Mesenchymal stem cell (in vitro differentiated cells and primary cell): ENCODE measurements at regions not wholly inside any gene's neighbourhood (a gene's known extent, or its start where the extent isn't known, plus 50 kb on each side); places are given as distances from the start of the nearest gene placed in this dataset.

Experiments
- DNase-seq: peaks from one replicate; pipeline ENCODE4 v3.0.0-alpha.2; 2013
- H2AFZ ChIP-seq: one replicate; pipeline ENCODE4 v1.6.1; 2013; ENCODE audit warnings: low read depth, mild to moderate bottlenecking, control low read depth, inconsistent platforms, low read length, moderate library complexity
- H2AK5ac ChIP-seq: 2 replicates; pipeline ENCODE4 v1.6.1; 2013; ENCODE audit warnings: low read length, moderate library complexity, mild to moderate bottlenecking, inconsistent platforms; ENCODE audit not compliant: severe bottlenecking
- H2BK120ac ChIP-seq: one replicate; pipeline ENCODE4 v1.6.1; 2013; ENCODE audit warnings: low read depth, mild to moderate bottlenecking, inconsistent platforms, low read length, moderate library complexity
- H2BK12ac ChIP-seq, 2 experiments: one replicate each; pipeline ENCODE4 v1.6.1; 2013; ENCODE audit warnings: inconsistent platforms in 2 of 2, low read length in 2 of 2, mild to moderate bottlenecking in 2 of 2, moderate library complexity in 2 of 2, control low read depth in 1 of 2
- H2BK15ac ChIP-seq: one replicate; pipeline ENCODE4 v1.6.1; 2013; ENCODE audit warnings: mild to moderate bottlenecking, low read depth, inconsistent platforms; ENCODE audit not compliant: poor library complexity, severe bottlenecking
- H2BK5ac ChIP-seq: 2 replicates; pipeline ENCODE4 v1.6.1; 2013; ENCODE audit warnings: low read depth, mild to moderate bottlenecking, low read length, control low read depth, inconsistent platforms; ENCODE audit not compliant: poor library complexity, severe bottlenecking
- H3K14ac ChIP-seq, 2 experiments: one replicate each; pipeline ENCODE4 v1.6.1; 2013; ENCODE audit warnings: inconsistent platforms in 2 of 2, low read length in 2 of 2, control low read depth in 1 of 2, mild to moderate bottlenecking in 1 of 2, moderate library complexity in 1 of 2
- H3K18ac ChIP-seq, 2 experiments: one replicate each; pipeline ENCODE4 v1.6.1; 2013; ENCODE audit warnings: inconsistent platforms in 2 of 2, low read length in 2 of 2, control low read depth in 1 of 2, low read depth in 1 of 2, mild to moderate bottlenecking in 1 of 2
- H3K23ac ChIP-seq, 2 experiments: one replicate each; pipeline ENCODE4 v1.6.1; 2013; ENCODE audit warnings: inconsistent platforms in 2 of 2, low read length in 2 of 2, mild to moderate bottlenecking in 2 of 2, moderate library complexity in 2 of 2, control low read depth in 1 of 2
- H3K27ac ChIP-seq: 2 replicates; pipeline ENCODE4 v1.5.1; 2013; ENCODE audit warnings: mild to moderate bottlenecking, moderate library complexity, low read length, control low read depth, inconsistent platforms; ENCODE audit not compliant: poor library complexity, severe bottlenecking
- H3K27me3 ChIP-seq, 2 experiments: 2 replicates each; pipeline versions ENCODE4 v1.6.1 to v1.7.0; 2013; ENCODE audit warnings: low read length in 2 of 2, mild to moderate bottlenecking in 2 of 2, moderate library complexity in 2 of 2, control low read depth in 1 of 2, inconsistent platforms in 1 of 2; ENCODE audit not compliant: control insufficient read depth in 1 of 2, insufficient read depth in 1 of 2
- H3K36me3 ChIP-seq, 2 experiments: 2 replicates each; pipeline versions ENCODE4 v1.6.1 to v1.7.0; 2013; ENCODE audit warnings: low read length in 2 of 2, control low read depth in 1 of 2, inconsistent platforms in 1 of 2, low read depth in 1 of 2, mild to moderate bottlenecking in 1 of 2; ENCODE audit not compliant: insufficient read depth in 2 of 2, control insufficient read depth in 1 of 2
- H3K4ac ChIP-seq, 2 experiments: one replicate each; pipeline ENCODE4 v1.6.1; 2013; ENCODE audit warnings: inconsistent platforms in 2 of 2, low read length in 2 of 2, mild to moderate bottlenecking in 2 of 2, moderate library complexity in 2 of 2, control low read depth in 1 of 2, low read depth in 1 of 2
- H3K4me1 ChIP-seq: 2 replicates; pipeline ENCODE4 v1.6.1; 2013; ENCODE audit warnings: low read depth, low read length, control low read depth; ENCODE audit not compliant: control insufficient read depth, insufficient read depth
- H3K4me2 ChIP-seq: 2 replicates; pipeline ENCODE4 v1.6.1; 2013; ENCODE audit warnings: low read length, mild to moderate bottlenecking, inconsistent platforms; ENCODE audit not compliant: poor library complexity, severe bottlenecking
- H3K4me3 ChIP-seq, 2 experiments: 2 replicates each; pipeline versions ENCODE4 v1.5.1 to v1.7.0; 2013; ENCODE audit warnings: low read length in 2 of 2, mild to moderate bottlenecking in 2 of 2, control low read depth in 1 of 2, low read depth in 1 of 2; ENCODE audit not compliant: insufficient read depth in 1 of 2
- H3K79me1 ChIP-seq: replicated peaks from 2 replicates; pipeline ENCODE4 v1.6.1; 2013; ENCODE audit warnings: mild to moderate bottlenecking, control low read depth, low read length, inconsistent platforms; ENCODE audit not compliant: poor library complexity, severe bottlenecking
- H3K9ac ChIP-seq: 2 replicates; pipeline ENCODE4 v1.7.0; 2013; ENCODE audit warnings: mild to moderate bottlenecking, low read length, moderate library complexity
- H3K9me3 ChIP-seq: 2 replicates; pipeline ENCODE4 v1.7.0; 2013; ENCODE audit warnings: mild to moderate bottlenecking, low read length; ENCODE audit not compliant: control insufficient read depth
- H4K8ac ChIP-seq: one replicate; pipeline ENCODE4 v1.6.1; 2013; ENCODE audit warnings: inconsistent platforms, mild to moderate bottlenecking, low read length, moderate library complexity
- H4K91ac ChIP-seq: one replicate; pipeline ENCODE4 v1.6.1; 2013; ENCODE audit warnings: mild to moderate bottlenecking, low read length, inconsistent platforms
- WGBS: methylation state at CpG from one replicate; pipeline ENCODE4 v1.1.7; 2013; ENCODE audit warnings: mixed read lengths; 5-methylcytosine and 5-hydroxymethylcytosine counted together

DNA sequence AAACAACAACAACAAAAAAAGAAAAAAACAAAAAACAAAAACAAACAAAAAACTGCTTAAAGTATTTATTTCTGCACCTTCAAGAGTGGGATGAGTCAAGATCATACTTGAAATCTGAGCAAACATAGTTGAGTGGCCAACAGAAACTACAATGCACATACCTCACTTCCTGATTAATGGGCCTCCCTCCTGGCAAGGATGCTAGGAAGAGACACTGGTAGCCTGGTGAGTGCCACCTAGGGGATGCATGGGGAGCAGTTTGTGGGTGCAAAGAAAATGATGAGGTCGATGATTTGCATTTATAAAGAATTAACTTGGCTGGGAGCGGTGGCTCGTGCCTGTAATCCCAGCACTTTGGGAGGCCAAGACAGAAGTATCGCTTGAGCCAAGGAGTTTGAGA, 808.1 kb downstream of the MAFB start:
- Histone ChIP-seq H3K27me3 (peaks cover 0 to 6% of the 10 kb centered on the region in 2 experiments), H2AFZ (no peak overlapping the region), H3K9ac (no peak overlapping the region), H3K9me3 (no peaks in the 10 kb centered on the region), H2AK5ac (no peak overlapping the region), H3K4ac (no peak overlapping the region), H3K4me3 (no peak overlapping the region), H3K36me3 (no peaks in the 10 kb centered on the region), H2BK5ac (no peak overlapping the region), H3K18ac (no peak overlapping the region), H4K8ac (no peak overlapping the region), H2BK15ac (no peak overlapping the region), H3K27ac (no peak overlapping the region), H3K79me1 (no peaks in the 10 kb centered on the region), H3K23ac (no peak overlapping the region), H2BK12ac (no peak overlapping the region), H3K4me1 (no peaks in the 10 kb centered on the region), H4K91ac (no peak overlapping the region), H2BK120ac (no peak overlapping the region), H3K14ac (no peak overlapping the region), H3K4me2 (no peak overlapping the region)
- 94% methylated on average over 3 of the region's 4 CpGs for WGBS
- no peak for DNase-seq

DNA sequence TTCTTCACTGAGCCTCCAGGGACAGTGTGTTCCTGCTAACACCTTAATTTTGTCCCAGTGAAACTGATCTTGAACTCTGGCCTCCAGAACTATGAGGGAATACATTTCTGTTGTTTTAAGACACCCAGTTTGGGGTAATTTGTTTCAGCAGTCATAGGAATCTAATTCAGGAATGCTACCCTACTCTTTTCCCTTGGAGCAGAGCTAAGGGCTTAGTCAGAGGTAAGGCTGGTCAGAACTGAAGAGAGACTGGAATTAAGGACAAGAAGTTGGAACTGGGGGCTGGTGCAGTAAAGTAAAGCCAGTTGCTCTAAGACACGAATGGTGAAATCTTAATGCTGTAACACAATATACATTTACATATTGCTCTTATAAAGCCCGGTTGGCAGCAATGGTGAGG, 809.7 kb downstream of the MAFB start:
- Histone ChIP-seq H3K18ac (no peak overlapping the region), H2BK5ac (no peak overlapping the region), H2AFZ (no peak overlapping the region), H3K9ac (no peak overlapping the region), H3K27ac (no peak overlapping the region), H3K36me3 (no peaks in the 10 kb centered on the region), H3K4me1 (no peaks in the 10 kb centered on the region), H3K4me2 (no peak overlapping the region), H4K8ac (no peak overlapping the region), H2BK15ac (no peak overlapping the region), H3K27me3 (peaks cover 0 to 7% of the 10 kb centered on the region in 2 experiments), H2BK120ac (no peak overlapping the region), H3K9me3 (no peaks in the 10 kb centered on the region), H2BK12ac (no peak overlapping the region), H2AK5ac (no peak overlapping the region), H3K14ac (no peak overlapping the region), H3K23ac (no peak overlapping the region), H4K91ac (no peak overlapping the region), H3K4ac (no peak overlapping the region), H3K4me3 (no peak overlapping the region), H3K79me1 (no peaks in the 10 kb centered on the region)
- DNase-seq: no peak
- 90% methylated on average over 1 of the region's 2 CpGs for WGBS

DNA sequence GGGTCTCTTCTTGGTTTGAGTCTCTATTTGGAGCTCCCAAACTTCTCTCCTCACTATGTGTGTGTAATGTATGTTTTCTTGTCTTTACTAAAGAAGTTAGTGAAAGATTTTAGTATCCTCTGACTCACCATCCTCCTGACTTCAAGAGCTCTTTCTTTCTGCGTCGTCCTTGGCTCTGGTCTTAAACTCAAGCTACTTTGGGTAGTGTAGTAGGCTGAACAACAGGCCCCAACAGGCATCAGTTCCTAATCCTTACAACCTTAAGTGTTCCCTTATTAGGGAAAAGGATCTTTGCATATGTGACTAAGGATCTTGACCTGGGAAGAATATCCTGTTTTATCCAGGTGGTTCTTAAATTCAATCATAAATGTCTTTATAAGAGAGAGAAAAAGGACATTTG, 810.2 kb downstream of the MAFB start:
- Histone ChIP-seq H3K27me3 (peaks cover 0 to 7% of the 10 kb centered on the region in 2 experiments), H2BK15ac (no peak overlapping the region), H3K4me1 (no peaks in the 10 kb centered on the region), H2AFZ (no peak overlapping the region), H3K9me3 (no peaks in the 10 kb centered on the region), H3K79me1 (no peaks in the 10 kb centered on the region), H3K14ac (no peak overlapping the region), H2BK5ac (no peak overlapping the region), H3K4me2 (no peak overlapping the region), H3K4me3 (no peak overlapping the region), H3K4ac (no peak overlapping the region), H2BK12ac (no peak overlapping the region), H4K8ac (no peak overlapping the region), H3K23ac (no peak overlapping the region), H3K18ac (no peak overlapping the region), H2BK120ac (no peak overlapping the region), H4K91ac (no peak overlapping the region), H2AK5ac (no peak overlapping the region), H3K27ac (no peak overlapping the region), H3K9ac (no peak overlapping the region), H3K36me3 (no peaks in the 10 kb centered on the region)
- no peak for DNase-seq
- no CpG with 5 or more reads among the region's 2 CpGs for WGBS

DNA sequence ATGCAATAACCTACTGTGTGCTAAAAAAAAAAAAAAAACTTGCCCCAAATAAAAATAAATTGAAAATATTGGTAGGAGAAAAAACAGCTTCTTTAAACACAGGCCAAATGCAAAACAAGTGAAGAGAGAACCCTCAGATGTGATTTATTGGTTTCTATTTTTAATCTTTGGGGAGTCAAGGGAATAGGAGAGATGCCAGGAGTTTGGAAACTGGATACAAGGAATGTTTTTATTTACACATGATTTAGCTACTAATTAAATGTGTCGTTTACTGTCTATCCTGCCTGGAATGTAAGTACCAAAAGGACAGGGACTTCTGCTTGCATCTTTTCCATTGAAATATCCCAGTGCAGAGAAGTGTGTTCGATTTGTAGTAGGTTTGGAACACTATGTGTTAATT, 810.7 kb downstream of the MAFB start:
- Histone ChIP-seq H2BK12ac (no peak overlapping the region), H2AFZ (no peak overlapping the region), H4K91ac (no peak overlapping the region), H3K79me1 (no peaks in the 10 kb centered on the region), H3K23ac (no peak overlapping the region), H3K14ac (no peak overlapping the region), H2BK15ac (no peak overlapping the region), H3K4me3 (no peak overlapping the region), H2BK5ac (no peak overlapping the region), H3K18ac (no peak overlapping the region), H3K4ac (no peak overlapping the region), H3K9me3 (no peaks in the 10 kb centered on the region), H3K4me2 (no peak overlapping the region), H2AK5ac (no peak overlapping the region), H2BK120ac (no peak overlapping the region), H4K8ac (no peak overlapping the region), H3K4me1 (no peaks in the 10 kb centered on the region), H3K36me3 (no peaks in the 10 kb centered on the region), H3K27ac (no peak overlapping the region), H3K27me3 (peaks cover 0 to 7% of the 10 kb centered on the region in 2 experiments), H3K9ac (no peak overlapping the region)
- 70% methylated on average over 2 of the region's 2 CpGs for WGBS
- DNase-seq: no peak
